HG02623 (cell line): ENCODE measurements at regions not wholly inside any gene's neighbourhood (a gene's known extent, or its start where the extent isn't known, plus 50 kb on each side); places are given as distances from the start of the nearest gene placed in this dataset.

Experiments used
- ATAC-seq: cut with Tn5 transposase; IDR thresholded peaks from one replicate; pipeline ENCODE4 v1.9.1; 2021; ENCODE audit warnings: moderate library complexity; ENCODE audit not compliant: unreplicated experiment

DNA sequence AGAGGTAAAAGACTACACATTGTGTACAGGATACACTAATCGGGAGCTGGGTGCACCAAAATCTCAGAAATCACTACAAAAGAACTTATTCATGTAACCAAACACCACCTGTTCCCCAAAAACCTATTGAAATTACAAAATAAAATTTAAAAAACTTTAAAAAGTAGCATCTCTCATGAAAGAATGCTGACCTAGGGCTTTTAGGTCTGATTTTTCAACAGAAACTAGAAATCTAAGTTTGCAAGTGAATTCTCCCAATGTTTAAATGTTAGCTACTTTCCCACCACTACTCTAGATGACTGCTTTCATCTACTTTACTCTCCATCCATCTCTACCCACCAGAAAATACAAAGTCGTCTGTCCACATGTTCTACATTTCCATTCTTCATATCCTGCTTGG, 1447.7 kb downstream of the RPA4 start:
- no peak for ATAC-seq

- ATAC-seq: no peak
These were observed 1454.8 kb downstream of the RPA4 start for GRCh38 chrX:98338544-98338943.

GRCh38 chrX:98350940-98351339, 1467.2 kb downstream of the RPA4 start:
- ATAC-seq: no peak

- ATAC-seq: no peak
These were observed 1473.4 kb downstream of the RPA4 start for GRCh38 chrX:98357146-98357545.

DNA sequence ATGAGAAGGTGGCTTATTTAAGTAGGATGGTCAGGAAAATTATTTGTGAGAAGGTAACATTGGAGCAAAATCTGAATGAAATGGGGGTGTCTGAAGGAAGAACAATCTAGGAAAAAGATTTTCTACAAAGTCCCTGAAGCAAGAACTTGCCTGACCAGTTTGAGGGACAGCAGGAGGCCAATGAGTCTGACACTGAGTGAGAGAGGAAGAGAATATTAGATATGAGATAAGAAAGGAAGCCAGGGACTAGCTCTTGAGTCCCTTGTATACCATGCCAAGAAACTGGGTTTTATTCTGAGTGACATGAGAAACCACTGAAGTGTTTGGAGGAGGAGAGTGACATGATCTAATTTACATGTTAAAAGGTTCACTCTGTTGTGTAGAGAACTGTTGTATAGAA, 1478.9 kb downstream of the RPA4 start:
- ATAC-seq: no peak

GRCh38 chrX:98371994-98372393, 1488.3 kb downstream of the RPA4 start:
- ATAC-seq: no peak

- ATAC-seq: no peak
These were observed 1495.4 kb downstream of the RPA4 start for GRCh38 chrX:98379134-98379533.

- ATAC-seq: no peak
These were observed 1496.4 kb downstream of the RPA4 start for GRCh38 chrX:98380106-98380505.

DNA sequence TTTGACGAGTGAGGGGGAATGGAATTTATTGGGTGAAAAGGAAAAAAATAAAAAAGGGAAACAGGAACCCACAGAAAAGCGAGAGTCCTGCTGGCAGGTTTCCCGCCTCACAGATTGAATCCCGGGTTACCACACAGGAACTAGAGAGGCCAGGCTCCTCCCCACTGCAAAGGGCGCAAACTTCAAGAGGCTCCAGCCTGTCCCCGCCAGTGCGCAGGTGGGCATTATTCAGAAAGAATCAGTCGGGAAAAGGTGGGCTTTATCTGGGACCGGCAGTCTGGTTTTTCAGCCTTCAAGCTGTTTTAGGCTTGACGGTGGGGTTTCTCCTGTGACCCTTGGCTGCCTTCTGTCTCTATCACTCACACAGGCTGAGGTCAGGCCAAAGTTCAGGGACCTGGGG, 1496.8 kb downstream of the RPA4 start:
- no peak for ATAC-seq

DNA sequence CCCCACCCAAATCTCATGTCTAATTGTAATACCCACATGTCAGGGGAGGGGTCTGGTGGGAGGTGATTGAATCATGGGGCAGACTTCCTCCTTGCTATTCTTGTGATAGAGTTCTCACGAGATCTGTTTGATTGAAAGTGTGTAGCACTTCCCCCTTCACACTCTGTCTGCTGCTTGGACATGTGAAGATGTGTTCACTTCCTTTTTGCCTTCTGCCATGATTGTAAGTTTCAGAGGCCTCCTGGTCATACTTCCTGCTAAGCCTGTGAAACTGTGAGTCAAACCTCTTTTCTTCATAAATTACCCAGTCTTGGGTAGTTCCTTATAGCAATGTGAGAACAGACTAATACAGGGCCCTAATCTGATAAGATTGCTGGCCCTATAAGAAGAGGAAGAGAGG, 1514.8 kb downstream of the RPA4 start:
- no peak for ATAC-seq

DNA sequence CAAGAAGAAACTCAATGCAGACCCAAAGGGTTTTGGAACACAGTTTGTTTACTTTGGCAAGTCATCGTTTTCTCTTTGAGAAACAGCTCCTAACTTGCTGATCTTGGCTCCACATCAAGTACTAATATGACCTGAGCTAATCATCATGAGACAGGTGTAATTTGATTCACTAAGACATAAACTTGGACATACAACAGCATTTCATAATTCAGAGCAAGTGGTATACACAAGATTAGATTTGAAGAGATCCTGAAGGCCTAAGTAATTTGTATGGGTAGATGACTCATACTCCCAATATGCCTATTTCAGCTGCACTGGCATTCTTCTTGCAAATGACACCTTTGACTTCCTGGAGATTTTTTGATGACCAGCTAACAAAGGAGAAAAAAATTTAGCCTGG, 1521.7 kb downstream of the RPA4 start:
- ATAC-seq: no peak

DNA sequence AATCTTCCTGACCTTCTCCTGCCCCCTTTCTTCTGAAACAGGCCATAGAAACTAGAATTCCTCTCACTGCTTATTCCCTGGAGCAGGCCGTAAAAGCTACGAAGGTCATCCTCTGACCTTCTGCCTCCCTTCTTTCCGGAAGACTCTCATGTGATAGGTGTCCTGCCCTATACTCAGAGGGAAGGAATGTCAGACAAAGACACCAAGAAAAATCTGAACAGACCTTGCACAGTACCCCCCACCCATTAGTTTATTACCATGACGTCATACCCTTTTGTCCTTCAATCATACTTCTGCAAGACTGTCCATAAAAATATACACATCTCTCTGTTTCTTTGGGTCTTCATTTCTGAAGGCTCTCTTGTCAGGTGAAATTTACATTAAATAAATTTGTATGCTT, 1523.9 kb downstream of the RPA4 start:
- ATAC-seq: no peak

DNA sequence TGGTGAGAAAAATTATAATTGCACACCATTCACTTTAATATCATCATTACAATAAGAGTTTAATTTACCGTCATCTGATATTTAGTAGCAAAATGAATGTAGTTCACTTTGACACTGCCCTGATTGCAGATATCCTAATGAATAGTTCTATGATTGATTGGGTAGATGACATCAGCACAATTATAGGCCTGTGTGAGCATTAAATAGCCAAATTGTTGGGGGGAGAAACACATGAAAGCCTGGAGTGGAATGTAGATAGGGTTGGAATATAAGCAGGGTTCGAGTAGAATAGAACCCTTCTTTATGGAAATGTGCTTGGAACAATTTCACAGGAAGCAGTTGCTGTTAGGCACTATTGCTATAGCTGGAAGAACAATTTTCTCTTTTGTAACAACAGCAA, 1526.2 kb downstream of the RPA4 start:
- ATAC-seq: no peak

- ATAC-seq: no peak
These were observed 1528.3 kb downstream of the RPA4 start for GRCh38 chrX:98412058-98412457.

GRCh38 chrX:98422536-98422935, 1538.8 kb downstream of the RPA4 start:
- no peak for ATAC-seq

DNA sequence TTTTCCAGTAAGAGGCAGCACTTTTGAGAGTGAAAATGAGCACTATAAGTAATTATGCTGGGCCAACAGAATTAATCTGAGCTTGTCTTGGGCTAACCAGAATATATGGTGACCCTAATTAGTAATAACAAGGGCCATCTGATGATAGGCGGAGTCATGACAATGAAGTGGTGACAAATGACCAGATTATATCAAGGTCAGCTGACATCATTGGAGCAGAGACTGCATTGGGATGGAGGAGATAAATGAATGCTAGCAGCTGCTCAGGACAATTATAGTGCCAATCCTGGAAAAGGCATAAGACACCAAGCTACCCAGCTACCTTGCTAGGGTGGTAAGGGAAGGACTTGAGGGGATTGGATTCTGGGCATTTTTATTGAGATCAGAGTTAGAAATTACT, 1548.7 kb downstream of the RPA4 start:
- ATAC-seq: no peak

GRCh38 chrX:98448524-98448923, 1564.8 kb downstream of the RPA4 start:
- no peak for ATAC-seq

- ATAC-seq: no peak
These were observed 1568.7 kb downstream of the RPA4 start for GRCh38 chrX:98452456-98452855.

DNA sequence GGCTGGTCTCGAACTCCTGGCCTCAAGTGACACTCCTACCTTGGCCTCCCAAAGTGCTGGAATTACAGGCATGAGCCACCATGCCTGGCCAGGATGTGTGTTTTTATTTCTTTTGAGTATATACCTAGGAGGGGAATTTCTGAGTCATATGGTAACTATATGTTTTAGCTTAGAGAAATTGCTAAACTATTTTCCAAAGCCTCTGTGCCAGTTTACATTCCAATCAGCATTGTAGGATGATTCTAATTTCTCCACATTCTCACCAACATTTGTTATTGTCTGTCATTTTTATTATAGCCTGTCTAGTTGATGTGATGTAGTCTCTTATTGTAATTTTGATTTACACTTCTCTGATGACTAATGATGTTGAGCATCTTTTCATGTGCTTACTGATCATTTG, 1576.0 kb downstream of the RPA4 start:
- ATAC-seq: no peak

DNA sequence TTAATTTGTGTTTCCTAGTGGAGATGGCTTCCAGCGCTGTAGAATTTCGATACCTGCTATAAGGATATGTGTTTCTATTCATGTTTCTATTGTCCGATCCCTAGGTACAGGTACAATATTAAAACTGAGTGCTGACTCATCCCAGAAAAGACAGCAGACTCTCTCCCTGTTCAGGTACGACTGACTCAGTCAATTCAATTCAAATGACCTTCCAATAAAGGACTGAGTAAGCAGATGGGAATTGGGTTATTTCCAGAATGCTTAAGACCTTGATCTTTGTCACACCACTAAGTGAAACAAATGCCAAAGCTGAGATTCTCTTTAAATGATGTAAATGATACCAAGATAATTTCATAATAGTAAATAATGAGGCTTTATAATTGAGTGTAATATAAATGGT, 1596.9 kb downstream of the RPA4 start:
- no peak for ATAC-seq

- no peak for ATAC-seq
These were observed 1597.9 kb downstream of the RPA4 start for GRCh38 chrX:98481636-98482035.

DNA sequence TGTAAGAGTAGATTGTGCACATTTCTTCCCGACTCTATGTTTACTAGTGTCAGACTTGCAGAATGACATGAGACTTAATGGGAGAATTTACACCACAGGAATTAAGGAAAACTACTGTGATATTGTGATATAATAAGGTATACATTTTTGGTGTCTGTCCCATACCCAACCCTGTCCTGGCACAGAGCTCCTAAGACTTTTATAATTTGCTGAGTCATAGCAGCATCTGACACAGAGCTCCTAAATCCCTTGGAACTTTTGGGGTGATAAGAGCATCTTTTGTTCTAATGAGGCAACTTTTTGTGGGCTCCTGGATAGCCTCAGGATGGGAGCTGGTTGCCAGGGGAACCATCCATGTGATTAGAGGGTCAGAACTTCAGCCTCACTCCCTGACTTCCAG, 1607.0 kb downstream of the RPA4 start:
- no peak for ATAC-seq

- ATAC-seq: no peak
These were observed 1617.7 kb downstream of the RPA4 start for GRCh38 chrX:98501426-98501825.

DNA sequence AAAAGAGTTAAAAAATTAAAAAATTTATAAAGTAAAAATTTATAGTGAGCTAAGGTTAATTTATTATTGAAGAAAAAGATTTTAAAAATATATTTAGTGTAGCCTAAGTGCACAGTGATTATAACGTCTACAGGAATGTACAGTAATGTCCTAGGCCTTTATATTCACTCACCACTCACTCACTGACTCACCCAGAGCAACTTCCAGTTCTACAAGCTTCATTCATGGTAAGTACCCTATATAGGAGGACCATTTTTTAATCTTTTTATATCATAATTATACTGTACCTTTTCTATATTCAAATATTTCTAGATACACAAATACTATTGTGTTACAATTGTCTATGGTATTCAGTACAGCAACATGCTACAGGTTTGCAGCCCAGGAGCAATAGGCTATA, 1623.2 kb downstream of the RPA4 start:
- ATAC-seq: no peak
